ENCODE measurements at regions not wholly inside any gene's neighbourhood (a gene's known extent, or its start where the extent isn't known, plus 50 kb on each side); places are given as distances from the start of the nearest gene placed in this dataset.
A peak's percentile ranks its signal among the peaks of the same experiment; 100 is the strongest.

- DNase-seq, result no peak
Observed at GRCh38 chr13:22137361-22138050, 466.6 kb downstream of the FGF9 start.

GRCh38 chr13:22138947-22139346 is 468.1 kb downstream of the FGF9 start:
- DNase-seq, result no peak

GRCh38 chr13:22141716-22142115 is 470.8 kb downstream of the FGF9 start:
- DNase-seq, result no peak

- DNase-seq, result no peak
Observed at GRCh38 chr13:22143671-22144070, 472.8 kb downstream of the FGF9 start.

GRCh38 chr13:22144806-22145205 is 473.9 kb downstream of the FGF9 start:
- DNase-seq, result no peak

GRCh38 chr13:22148187-22148586 is 477.3 kb downstream of the FGF9 start:
- DNase-seq, result no peak

GRCh38 chr13:22152751-22153150 is 481.9 kb downstream of the FGF9 start:
- no peak for DNase-seq

GRCh38 chr13:22154041-22154440 is 483.2 kb downstream of the FGF9 start:
- no peak for DNase-seq

- DNase-seq, result no peak
Observed at GRCh38 chr13:22161871-22162270, 491.0 kb downstream of the FGF9 start.

GRCh38 chr13:22162889-22163288 is 492.0 kb downstream of the FGF9 start:
- no peak for DNase-seq

GRCh38 chr13:22168437-22169190 is 497.7 kb downstream of the FGF9 start:
- DNase-seq, result no peak

- DNase-seq, result no peak
Observed at GRCh38 chr13:22169473-22169872, 498.6 kb downstream of the FGF9 start.

- peak; percentile 40 for DNase-seq
Observed at GRCh38 chr13:22173610-22174009, 502.7 kb downstream of the FGF9 start.

- no peak for DNase-seq
Observed at GRCh38 chr13:22175241-22175640, 504.4 kb downstream of the FGF9 start.

- no peak for DNase-seq
Observed at GRCh38 chr13:22175815-22176214, 504.9 kb downstream of the FGF9 start.

- no peak for DNase-seq
Observed at GRCh38 chr13:22176968-22177520, 506.2 kb downstream of the FGF9 start.

- no peak for DNase-seq
Observed at GRCh38 chr13:22178878-22179277, 508.0 kb downstream of the FGF9 start.

- peak; percentile 70 for DNase-seq
Observed at GRCh38 chr13:22187329-22187728, 516.5 kb downstream of the FGF9 start.

GRCh38 chr13:22189176-22190048 is 518.5 kb downstream of the FGF9 start:
- no peak for DNase-seq

- no peak for DNase-seq
Observed at GRCh38 chr13:22193070-22193469, 522.2 kb downstream of the FGF9 start.

GRCh38 chr13:22194106-22194805 is 523.4 kb downstream of the FGF9 start:
- DNase-seq, result no peak

- DNase-seq, result no peak
Observed at GRCh38 chr13:22195726-22196125, 524.9 kb downstream of the FGF9 start.

- DNase-seq, result no peak
Observed at GRCh38 chr13:22196777-22197176, 525.9 kb downstream of the FGF9 start.

Measured in kidney glomerular epithelial cell (primary cell).